ENCODE measurements at regions not wholly inside any gene's neighbourhood (a gene's known extent, or its start where the extent isn't known, plus 50 kb on each side); places are given as distances from the start of the nearest gene placed in this dataset.
"Not testable (repeated sequence)": the region's sequence is repeated elsewhere in the genome, so short reads cannot be mapped to it uniquely, and the experiment has no call there.

DNA sequence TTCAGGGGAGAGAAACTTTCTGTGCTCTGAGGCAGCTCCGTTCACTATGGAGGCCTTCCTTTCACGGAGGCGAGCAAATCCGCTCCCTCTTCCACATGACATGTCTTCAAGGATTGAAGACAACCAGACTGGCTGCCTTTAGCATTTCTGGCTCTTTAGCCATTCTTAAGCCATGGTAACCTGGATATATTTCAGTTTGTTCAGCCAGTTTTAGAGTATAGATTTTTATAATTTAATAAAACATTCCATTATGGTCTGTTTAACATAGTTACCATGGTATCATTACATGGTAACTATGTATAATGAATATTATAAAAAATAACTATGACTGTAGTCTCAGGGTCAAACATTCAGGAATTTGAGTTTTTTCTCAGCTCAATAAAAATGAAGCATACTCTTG, 54.2 kb upstream of the NFIA start:
- H3K79me2 ChIP-seq (ENCODE audit: insufficient read depth, low read length) = no peaks in the 10 kb centered on the region
- no peaks in the 10 kb centered on the region for H3K27me3 ChIP-seq (ENCODE audit: insufficient read depth, low read length)
- no peaks in the 10 kb centered on the region for H3K36me3 ChIP-seq (ENCODE audit: control insufficient read depth in 1 of 2, insufficient read depth in 2 of 2, low read length in 2 of 2)
- no peaks in the 10 kb centered on the region for H3K9me2 ChIP-seq (ENCODE audit: insufficient read depth)
- BruUV-seq (replicated peaks) = no TSS peak
- H3K4me1 ChIP-seq (ENCODE audit: control insufficient read depth in 1 of 2, insufficient read depth in 2 of 2, low read length in 2 of 2) = no peaks in the 10 kb centered on the region
- DNase-seq (ENCODE audit: low read depth, low spot score) (no peak), ATAC-seq (no peak)
- no peak overlapping the region for H3K27ac ChIP-seq (ENCODE audit: low read depth, low read length)
- no peak overlapping the region for H3K9ac ChIP-seq (ENCODE audit: low read length)
- TF ChIP-seq, protein P1, sequence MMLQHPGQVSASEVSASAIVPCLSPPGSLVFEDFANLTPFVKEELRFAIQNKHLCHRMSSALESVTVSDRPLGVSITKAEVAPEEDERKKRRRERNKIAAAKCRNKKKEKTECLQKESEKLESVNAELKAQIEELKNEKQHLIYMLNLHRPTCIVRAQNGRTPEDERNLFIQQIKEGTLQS (IDR thresholded peaks at IDR 0.05) = no peak
- no peak for TF ChIP-seq YY1 (IDR thresholded peaks at IDR 0.05; ENCODE audit: extremely low read depth, insufficient replicate concordance, low read depth, low read length)
- TF ChIP-seq JUND (IDR thresholded peaks at IDR 0.05) = no peak
- TF ChIP-seq CEBPB (IDR thresholded peaks at IDR 0.05; ENCODE audit: low read depth) = no peak
- TF ChIP-seq TCF7L2 (IDR thresholded peaks at IDR 0.05; ENCODE audit: borderline replicate concordance, extremely low read depth, insufficient read depth, insufficient read length) = no peak
- TF ChIP-seq, protein P2, sequence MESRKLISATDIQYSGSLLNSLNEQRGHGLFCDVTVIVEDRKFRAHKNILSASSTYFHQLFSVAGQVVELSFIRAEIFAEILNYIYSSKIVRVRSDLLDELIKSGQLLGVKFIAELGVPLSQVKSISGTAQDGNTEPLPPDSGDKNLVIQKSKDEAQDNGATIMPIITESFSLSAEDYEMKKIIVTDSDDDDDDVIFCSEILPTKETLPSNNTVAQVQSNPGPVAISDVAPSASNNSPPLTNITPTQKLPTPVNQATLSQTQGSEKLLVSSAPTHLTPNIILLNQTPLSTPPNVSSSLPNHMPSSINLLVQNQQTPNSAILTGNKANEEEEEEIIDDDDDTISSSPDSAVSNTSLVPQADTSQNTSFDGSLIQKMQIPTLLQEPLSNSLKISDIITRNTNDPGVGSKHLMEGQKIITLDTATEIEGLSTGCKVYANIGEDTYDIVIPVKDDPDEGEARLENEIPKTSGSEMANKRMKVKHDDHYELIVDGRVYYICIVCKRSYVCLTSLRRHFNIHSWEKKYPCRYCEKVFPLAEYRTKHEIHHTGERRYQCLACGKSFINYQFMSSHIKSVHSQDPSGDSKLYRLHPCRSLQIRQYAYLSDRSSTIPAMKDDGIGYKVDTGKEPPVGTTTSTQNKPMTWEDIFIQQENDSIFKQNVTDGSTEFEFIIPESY (IDR thresholded peaks at IDR 0.05; ENCODE audit: extremely low read depth, insufficient replicate concordance, low read length) = no peak
- TF ChIP-seq POLR2A (IDR thresholded peaks at IDR 0.05; ENCODE audit: borderline replicate concordance, extremely low read depth, insufficient read depth, insufficient read length) = no peak
- no peak for TF ChIP-seq SP1 (IDR thresholded peaks at IDR 0.05; ENCODE audit: low read depth)
- no peak for TF ChIP-seq ZNF274 (IDR thresholded peaks at IDR 0.05; ENCODE audit: low read depth, low read length)
- TF ChIP-seq ELF1 (IDR thresholded peaks at IDR 0.05; ENCODE audit: borderline replicate concordance, low read depth) = no peak
- no peak for TF ChIP-seq EZH2phosphoT487 (IDR thresholded peaks at IDR 0.05; ENCODE audit: borderline replicate concordance)
- no peaks in the 10 kb centered on the region for H4K20me1 ChIP-seq (ENCODE audit: insufficient read depth)
- intact Hi-C loops (cut with micrococcal nuclease) = no loop called here
- RAD21 ChIA-PET (ENCODE audit: low non-redundant PET in 1 of 2, low total read pairs in 2 of 2, uncharacterized antibody in 2 of 2, unreplicated experiment in 2 of 2) = no interaction called here
- POLR2A ChIA-PET = no interaction called here
- CTCF ChIA-PET = interaction anchor here (0.9 kb wide), 1 partner anchor 22 kb away, joined by 3 read pairs; no protein-coding TSS in a partner anchor
- H3K4me3 ChIP-seq (replicated peaks in 1 of 2; ENCODE audit: low read depth in 1 of 2, low read length in 2 of 2) = no peak overlapping the region
- H3K9me3 ChIP-seq (ENCODE audit: control insufficient read depth in 1 of 2, insufficient read depth in 1 of 2, low read depth in 1 of 2, low read length in 2 of 2) = no peaks in the 10 kb centered on the region
- no peak overlapping the region for H2AFZ ChIP-seq (ENCODE audit: low read depth, low read length, poor library complexity, severe bottlenecking)
- no peak overlapping the region for H3K4me2 ChIP-seq (ENCODE audit: low read length)

DNA sequence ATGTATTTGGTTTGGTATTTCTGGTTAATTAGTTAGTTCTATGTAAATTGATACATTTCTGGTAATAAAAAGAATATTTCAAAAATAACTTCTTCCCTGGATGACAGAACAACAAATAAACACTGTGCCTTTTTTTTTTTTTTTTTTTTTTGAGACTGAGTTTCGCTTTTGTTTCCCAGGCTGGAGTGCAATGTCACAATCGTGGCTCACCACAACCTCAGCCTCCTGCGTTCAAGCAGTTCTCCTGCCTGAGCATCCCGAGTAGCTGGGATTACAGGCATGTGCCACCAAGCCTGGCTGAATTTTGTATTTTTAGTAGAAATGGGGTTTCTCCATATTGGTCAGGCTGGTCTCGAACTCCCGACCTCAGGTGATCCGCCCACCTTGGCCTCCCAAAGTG, 64.3 kb upstream of the NFIA start:
- H4K20me1 ChIP-seq (ENCODE audit: insufficient read depth); H3K4me3 ChIP-seq (replicated peaks in 1 of 2; ENCODE audit: low read depth in 1 of 2, low read length in 2 of 2); H3K9ac ChIP-seq (ENCODE audit: low read length); intact Hi-C loops (cut with micrococcal nuclease); H3K4me2 ChIP-seq (ENCODE audit: low read length); H3K36me3 ChIP-seq (ENCODE audit: control insufficient read depth in 1 of 2, insufficient read depth in 2 of 2, low read length in 2 of 2); CTCF ChIA-PET; BruUV-seq (replicated peaks); H3K9me2 ChIP-seq (ENCODE audit: insufficient read depth); ATAC-seq; H3K79me2 ChIP-seq (ENCODE audit: insufficient read depth, low read length); RAD21 ChIA-PET (ENCODE audit: low non-redundant PET in 1 of 2, low total read pairs in 2 of 2, uncharacterized antibody in 2 of 2, unreplicated experiment in 2 of 2); H3K27ac ChIP-seq (ENCODE audit: low read depth, low read length); H2AFZ ChIP-seq (ENCODE audit: low read depth, low read length, poor library complexity, severe bottlenecking); POLR2A ChIA-PET; DNase-seq (ENCODE audit: low read depth, low spot score); H3K4me1 ChIP-seq (ENCODE audit: control insufficient read depth in 1 of 2, insufficient read depth in 2 of 2, low read length in 2 of 2); H3K9me3 ChIP-seq (ENCODE audit: control insufficient read depth in 1 of 2, insufficient read depth in 1 of 2, low read depth in 1 of 2, low read length in 2 of 2): not testable (repeated sequence)
- peaks cover 16% of the 10 kb centered on the region; the same call in 1 of the 2 replicates for H3K27me3 ChIP-seq (ENCODE audit: insufficient read depth, low read length)

Measured in HCT116 (cell line).